ENCODE measurements at regions not wholly inside any gene's neighbourhood (a gene's known extent, or its start where the extent isn't known, plus 50 kb on each side); places are given as distances from the start of the nearest gene placed in this dataset.

DNA sequence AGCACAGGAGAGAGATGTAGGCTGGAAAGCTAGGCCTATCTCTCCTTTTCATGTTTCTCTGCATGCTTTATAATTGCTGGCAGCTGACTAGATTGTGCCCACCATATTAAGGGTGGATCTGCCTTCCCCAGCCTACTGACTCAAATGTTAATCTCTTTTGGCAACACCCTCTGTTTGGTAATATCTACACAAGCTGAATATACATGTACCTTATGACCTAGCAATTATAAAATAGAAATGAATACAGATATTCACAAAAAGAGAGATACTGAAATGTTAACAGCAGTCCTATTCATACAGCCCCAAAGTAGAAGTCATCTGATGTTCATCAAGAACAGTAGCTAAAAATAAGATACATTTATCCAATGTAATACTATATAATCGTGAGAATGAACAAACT is 429.6 kb downstream of the EPM2A start:
- Histone ChIP-seq H3K27ac (no peak overlapping the region), H3K9me3 (no peaks in the 10 kb centered on the region), H3K27me3 (no peaks in the 10 kb centered on the region), H3K4me1 (no peaks in the 10 kb centered on the region), H3K36me3 (no peaks in the 10 kb centered on the region), H3K4me3 (no peak overlapping the region)
- no peak for DNase-seq
- intact Hi-C loops (cut with DNase I; ENCODE audit: low total_unique reads) = no loop called here
- TF ChIP-seq, protein P1, sequence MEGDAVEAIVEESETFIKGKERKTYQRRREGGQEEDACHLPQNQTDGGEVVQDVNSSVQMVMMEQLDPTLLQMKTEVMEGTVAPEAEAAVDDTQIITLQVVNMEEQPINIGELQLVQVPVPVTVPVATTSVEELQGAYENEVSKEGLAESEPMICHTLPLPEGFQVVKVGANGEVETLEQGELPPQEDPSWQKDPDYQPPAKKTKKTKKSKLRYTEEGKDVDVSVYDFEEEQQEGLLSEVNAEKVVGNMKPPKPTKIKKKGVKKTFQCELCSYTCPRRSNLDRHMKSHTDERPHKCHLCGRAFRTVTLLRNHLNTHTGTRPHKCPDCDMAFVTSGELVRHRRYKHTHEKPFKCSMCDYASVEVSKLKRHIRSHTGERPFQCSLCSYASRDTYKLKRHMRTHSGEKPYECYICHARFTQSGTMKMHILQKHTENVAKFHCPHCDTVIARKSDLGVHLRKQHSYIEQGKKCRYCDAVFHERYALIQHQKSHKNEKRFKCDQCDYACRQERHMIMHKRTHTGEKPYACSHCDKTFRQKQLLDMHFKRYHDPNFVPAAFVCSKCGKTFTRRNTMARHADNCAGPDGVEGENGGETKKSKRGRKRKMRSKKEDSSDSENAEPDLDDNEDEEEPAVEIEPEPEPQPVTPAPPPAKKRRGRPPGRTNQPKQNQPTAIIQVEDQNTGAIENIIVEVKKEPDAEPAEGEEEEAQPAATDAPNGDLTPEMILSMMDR (IDR thresholded peaks at IDR 0.05) = no peak

DNA sequence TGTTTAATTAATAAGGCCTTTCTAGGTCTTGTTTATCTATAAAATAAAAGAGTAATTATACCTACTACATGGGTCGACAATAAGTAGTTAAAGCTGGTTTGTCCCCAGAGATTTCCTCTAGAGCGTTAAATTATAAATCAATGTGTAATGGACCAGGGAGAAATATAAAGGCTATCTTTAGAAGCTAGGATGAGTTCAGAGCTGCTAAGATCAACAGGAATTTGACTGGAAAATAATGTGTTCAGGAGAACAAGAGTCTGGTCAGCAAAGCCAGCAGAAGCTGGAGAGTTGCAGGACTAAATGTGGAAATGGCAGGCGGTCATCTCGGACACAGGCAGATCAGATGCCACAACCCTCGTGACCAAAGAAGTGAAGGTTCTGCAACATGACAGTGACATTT is 428.8 kb downstream of the EPM2A start:
- Histone ChIP-seq H3K36me3 (no peaks in the 10 kb centered on the region), H3K4me1 (no peaks in the 10 kb centered on the region), H3K27ac (no peak overlapping the region), H3K9me3 (no peaks in the 10 kb centered on the region), H3K4me3 (no peak overlapping the region), H3K27me3 (no peaks in the 10 kb centered on the region)
- intact Hi-C loops (cut with DNase I; ENCODE audit: low total_unique reads) = no loop called here
- TF ChIP-seq, protein P1 (IDR thresholded peaks at IDR 0.05) = no peak
- no peak for DNase-seq

DNA sequence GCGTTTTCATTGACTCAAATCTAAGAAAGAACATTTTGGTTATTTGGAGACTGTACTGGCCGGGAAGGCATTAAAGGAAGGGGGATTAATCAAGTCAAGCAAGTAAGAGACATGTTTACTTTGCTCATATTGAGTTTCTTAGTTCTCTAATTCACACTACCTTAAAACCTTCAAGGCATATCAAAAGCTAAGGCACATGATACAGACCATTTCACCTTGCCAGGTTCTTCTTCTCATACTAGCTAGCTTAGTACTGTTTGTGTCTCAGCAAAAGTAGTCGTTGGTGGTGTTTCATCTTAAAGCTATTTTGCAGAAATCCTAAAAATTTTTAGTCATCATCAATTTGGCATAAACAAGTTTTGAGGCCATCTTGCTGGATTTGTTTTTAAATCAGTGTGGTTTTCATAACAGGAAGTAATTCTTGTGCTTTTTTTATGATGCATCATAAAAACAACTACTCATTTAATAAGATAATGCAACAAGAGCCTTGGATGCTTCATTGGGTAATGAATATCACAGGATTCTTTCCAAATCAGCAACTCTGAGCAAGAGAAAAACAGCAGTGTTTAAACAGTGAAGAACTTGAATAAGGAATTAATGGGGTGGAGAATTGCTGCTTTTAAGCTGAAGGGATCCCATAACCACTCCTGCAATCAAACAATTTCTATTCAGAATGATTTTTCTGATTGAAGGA is 425.3 kb downstream of the EPM2A start:
- no peak for DNase-seq
- Histone ChIP-seq H3K27ac (no peak overlapping the region), H3K27me3 (no peaks in the 10 kb centered on the region), H3K4me3 (no peak overlapping the region), H3K9me3 (no peaks in the 10 kb centered on the region), H3K4me1 (no peaks in the 10 kb centered on the region), H3K36me3 (no peaks in the 10 kb centered on the region)
- TF ChIP-seq, protein P1 (IDR thresholded peaks at IDR 0.05) = no peak
- intact Hi-C loops (cut with DNase I; ENCODE audit: low total_unique reads) = no loop called here

GRCh38 chr6:145312481-145312880 is 422.8 kb downstream of the EPM2A start:
- intact Hi-C loops (cut with DNase I; ENCODE audit: low total_unique reads) = no loop called here
- H3K9me3 ChIP-seq = no peaks in the 10 kb centered on the region
- H3K27me3 ChIP-seq = no peaks in the 10 kb centered on the region
- no peak overlapping the region for H3K4me3 ChIP-seq
- TF ChIP-seq, protein P1 (IDR thresholded peaks at IDR 0.05) = no peak
- H3K36me3 ChIP-seq = no peaks in the 10 kb centered on the region
- H3K27ac ChIP-seq = no peak overlapping the region
- no peak for DNase-seq
- no peaks in the 10 kb centered on the region for H3K4me1 ChIP-seq

DNA sequence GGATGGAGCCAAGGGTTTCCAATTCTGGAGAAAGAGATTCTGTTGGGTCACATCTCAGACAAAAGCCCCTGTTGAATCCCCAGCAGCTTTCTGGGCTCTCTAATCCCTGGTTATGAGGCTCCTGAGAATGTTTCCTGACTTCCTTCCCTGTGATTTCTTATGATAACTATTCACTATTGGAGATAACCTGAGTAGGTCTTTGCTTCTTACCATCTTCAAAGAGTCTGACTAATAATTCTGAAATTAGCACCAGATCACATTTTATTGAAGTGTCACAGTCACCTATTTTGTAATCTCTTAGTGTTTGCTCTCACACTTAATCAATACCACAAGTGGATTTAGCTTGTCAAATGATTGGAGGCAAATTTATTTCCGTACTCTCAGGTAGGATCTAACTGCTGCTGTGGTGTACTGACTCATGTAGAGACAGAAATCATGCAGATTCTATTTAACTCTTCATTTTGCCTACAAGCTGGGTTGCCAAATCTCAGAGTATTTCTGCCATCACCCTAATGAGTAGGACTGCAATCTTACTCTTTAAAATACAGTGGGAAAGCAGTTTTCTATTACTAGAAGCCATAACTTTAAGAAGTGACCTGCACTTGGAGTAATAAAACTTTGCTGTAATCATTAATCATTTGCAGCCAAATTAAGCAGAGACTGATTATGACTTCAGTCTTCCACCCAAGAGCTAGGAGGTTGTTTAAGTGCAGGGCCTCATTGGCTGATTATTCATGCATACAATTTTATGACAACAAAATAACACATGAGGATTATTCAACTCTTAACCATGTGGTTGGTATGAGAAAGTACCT is 422.1 kb downstream of the EPM2A start:
- H3K9me3 ChIP-seq = no peaks in the 10 kb centered on the region
- no peak overlapping the region for H3K4me3 ChIP-seq
- DNase-seq = no peak
- H3K27me3 ChIP-seq = no peaks in the 10 kb centered on the region
- TF ChIP-seq, protein P1 (IDR thresholded peaks at IDR 0.05) = no peak
- intact Hi-C loops (cut with DNase I; ENCODE audit: low total_unique reads) = no loop called here
- H3K36me3 ChIP-seq = no peaks in the 10 kb centered on the region
- H3K4me1 ChIP-seq = no peaks in the 10 kb centered on the region
- H3K27ac ChIP-seq = no peak overlapping the region

Data from tibial artery (tissue), 4 donors.